ENCODE measurements at regions not wholly inside any gene's neighbourhood (a gene's known extent, or its start where the extent isn't known, plus 50 kb on each side); places are given as distances from the start of the nearest gene placed in this dataset.

DNA sequence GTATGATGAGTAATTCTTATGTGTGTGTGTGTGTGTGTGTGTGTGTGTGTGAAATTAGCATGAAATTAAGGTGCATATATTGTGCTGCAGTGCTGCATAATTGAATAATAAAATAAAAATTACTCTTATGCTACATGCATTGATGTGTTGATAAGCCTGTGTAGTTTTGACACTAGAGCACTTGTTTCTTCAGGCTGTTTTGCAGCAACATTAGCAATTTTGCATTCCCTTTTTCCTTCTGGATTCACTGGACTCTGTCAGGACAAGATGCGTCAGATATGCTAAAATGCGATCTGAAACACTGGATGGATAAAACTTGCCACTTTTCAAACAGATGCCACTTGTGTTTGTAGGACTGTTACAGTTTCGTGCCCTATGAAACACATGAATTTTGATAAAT lies 175.4 kb upstream of the ATP6AP2 start:
- H3K9ac ChIP-seq (ENCODE audit: low read length): no peak overlapping the region
- no peaks in the 10 kb centered on the region for H4K20me1 ChIP-seq (ENCODE audit: low read depth, low read length)
- no peaks in the 10 kb centered on the region for H3K9me2 ChIP-seq (replicated peaks; ENCODE audit: insufficient read depth, low read length)
- H3K4me3 ChIP-seq (ENCODE audit: insufficient read depth, low read length, poor library complexity, severe bottlenecking): no peak overlapping the region
- no peak overlapping the region for H3K27ac ChIP-seq (ENCODE audit: low read depth, low read length)
- H3K9me3 ChIP-seq (ENCODE audit: insufficient read depth, low read length): no peaks in the 10 kb centered on the region
- no peak overlapping the region for H2AFZ ChIP-seq (ENCODE audit: low read depth, low read length, severe bottlenecking)
- no peaks in the 10 kb centered on the region for H3K36me3 ChIP-seq (ENCODE audit: low read length)
- H3K4me2 ChIP-seq (ENCODE audit: low read depth, low read length, poor library complexity, severe bottlenecking): no peak overlapping the region
- H3K79me2 ChIP-seq (ENCODE audit: insufficient read depth, low read length): no peaks in the 10 kb centered on the region
- no peaks in the 10 kb centered on the region for H3F3A ChIP-seq (ENCODE audit: insufficient read depth)
- TF ChIP-seq EZH2phosphoT487 (conservative IDR thresholded peaks at IDR 0.05; ENCODE audit: low read length): no peak
- TF ChIP-seq, protein P1, sequence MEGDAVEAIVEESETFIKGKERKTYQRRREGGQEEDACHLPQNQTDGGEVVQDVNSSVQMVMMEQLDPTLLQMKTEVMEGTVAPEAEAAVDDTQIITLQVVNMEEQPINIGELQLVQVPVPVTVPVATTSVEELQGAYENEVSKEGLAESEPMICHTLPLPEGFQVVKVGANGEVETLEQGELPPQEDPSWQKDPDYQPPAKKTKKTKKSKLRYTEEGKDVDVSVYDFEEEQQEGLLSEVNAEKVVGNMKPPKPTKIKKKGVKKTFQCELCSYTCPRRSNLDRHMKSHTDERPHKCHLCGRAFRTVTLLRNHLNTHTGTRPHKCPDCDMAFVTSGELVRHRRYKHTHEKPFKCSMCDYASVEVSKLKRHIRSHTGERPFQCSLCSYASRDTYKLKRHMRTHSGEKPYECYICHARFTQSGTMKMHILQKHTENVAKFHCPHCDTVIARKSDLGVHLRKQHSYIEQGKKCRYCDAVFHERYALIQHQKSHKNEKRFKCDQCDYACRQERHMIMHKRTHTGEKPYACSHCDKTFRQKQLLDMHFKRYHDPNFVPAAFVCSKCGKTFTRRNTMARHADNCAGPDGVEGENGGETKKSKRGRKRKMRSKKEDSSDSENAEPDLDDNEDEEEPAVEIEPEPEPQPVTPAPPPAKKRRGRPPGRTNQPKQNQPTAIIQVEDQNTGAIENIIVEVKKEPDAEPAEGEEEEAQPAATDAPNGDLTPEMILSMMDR (IDR thresholded peaks at IDR 0.05; ENCODE audit: insufficient read depth, low read length, poor library complexity, severe bottlenecking): no peak
- H3K27me3 ChIP-seq (ENCODE audit: low read length): no peaks in the 10 kb centered on the region

DNA sequence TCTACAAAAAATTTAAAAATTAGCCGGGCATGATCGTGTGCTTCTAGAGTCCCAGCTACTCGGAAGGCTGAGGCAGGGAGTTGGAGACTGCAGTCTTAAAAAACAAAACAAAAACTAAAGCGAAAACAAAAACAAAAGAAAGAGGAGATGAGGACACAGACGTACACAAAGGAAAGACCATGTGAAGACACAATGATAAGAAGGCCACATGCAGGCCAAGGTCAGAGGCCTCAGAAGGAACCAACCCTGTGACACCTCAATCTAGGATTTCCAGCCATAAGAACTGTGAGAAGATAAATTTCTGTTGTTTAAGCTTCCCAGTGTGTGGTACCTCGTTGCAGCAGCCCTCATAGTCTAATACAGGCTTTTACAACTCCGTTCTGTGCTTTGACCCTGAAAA lies 177.0 kb upstream of the ATP6AP2 start:
- no peak overlapping the region for H3K4me2 ChIP-seq (ENCODE audit: low read depth, low read length, poor library complexity, severe bottlenecking)

DNA sequence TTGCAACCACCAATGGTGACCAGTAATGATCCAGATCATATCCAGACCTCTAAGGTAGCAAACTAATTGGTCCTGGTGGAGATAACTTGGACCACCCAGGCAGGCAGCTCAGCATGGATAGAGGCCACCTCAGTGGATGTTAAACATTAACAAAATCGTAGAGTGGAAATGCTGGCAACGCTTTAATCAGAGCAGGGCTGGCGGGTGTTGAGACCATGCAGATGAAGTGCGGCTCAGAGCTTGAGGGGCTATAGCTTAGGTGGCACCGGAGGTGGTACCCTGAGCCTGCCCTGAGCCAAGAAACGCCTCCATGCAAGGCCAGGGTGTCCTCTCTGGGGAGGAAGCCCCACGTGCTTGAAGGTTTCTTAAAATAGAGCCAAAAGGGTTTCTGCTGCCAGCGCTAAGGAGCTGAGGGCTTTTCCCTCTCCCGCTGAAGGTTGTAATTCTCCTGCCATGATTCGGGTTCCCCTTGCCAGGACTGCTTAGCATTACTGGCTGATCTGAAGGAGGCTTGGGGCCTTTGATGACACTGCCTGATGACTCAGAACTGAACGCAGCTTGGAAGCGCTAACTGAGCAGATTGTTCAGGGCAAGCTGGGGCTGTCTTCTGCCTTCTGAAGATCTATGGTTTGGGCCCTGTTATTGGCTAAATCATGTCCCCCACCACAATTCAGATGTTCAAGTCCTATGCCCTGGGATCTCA lies 177.8 kb upstream of the ATP6AP2 start:
- H3F3A ChIP-seq (ENCODE audit: insufficient read depth): no peaks in the 10 kb centered on the region
- no peak overlapping the region for H3K4me2 ChIP-seq (ENCODE audit: low read depth, low read length, poor library complexity, severe bottlenecking)
- no peaks in the 10 kb centered on the region for H3K79me2 ChIP-seq (ENCODE audit: insufficient read depth, low read length)
- no peaks in the 10 kb centered on the region for H3K9me2 ChIP-seq (replicated peaks; ENCODE audit: insufficient read depth, low read length)
- TF ChIP-seq, protein P1 (IDR thresholded peaks at IDR 0.05; ENCODE audit: insufficient read depth, low read length, poor library complexity, severe bottlenecking): no peak
- no peak for TF ChIP-seq EZH2phosphoT487 (conservative IDR thresholded peaks at IDR 0.05; ENCODE audit: low read length)
- no peaks in the 10 kb centered on the region for H3K27me3 ChIP-seq (ENCODE audit: low read length)
- no peak overlapping the region for H2AFZ ChIP-seq (ENCODE audit: low read depth, low read length, severe bottlenecking)
- no peak overlapping the region for H3K9ac ChIP-seq (ENCODE audit: low read length)
- no peak overlapping the region for H3K4me3 ChIP-seq (ENCODE audit: insufficient read depth, low read length, poor library complexity, severe bottlenecking)
- H3K27ac ChIP-seq (ENCODE audit: low read depth, low read length): no peak overlapping the region
- no peaks in the 10 kb centered on the region for H4K20me1 ChIP-seq (ENCODE audit: low read depth, low read length)
- H3K9me3 ChIP-seq (ENCODE audit: insufficient read depth, low read length): no peaks in the 10 kb centered on the region
- H3K36me3 ChIP-seq (ENCODE audit: low read length): no peaks in the 10 kb centered on the region

More for the DNA sequence above, 177.0 kb upstream of the ATP6AP2 start:
- no peaks in the 10 kb centered on the region for H3K36me3 ChIP-seq (ENCODE audit: low read length)
- no peak for TF ChIP-seq EZH2phosphoT487 (conservative IDR thresholded peaks at IDR 0.05; ENCODE audit: low read length)
- TF ChIP-seq, protein P1 (IDR thresholded peaks at IDR 0.05; ENCODE audit: insufficient read depth, low read length, poor library complexity, severe bottlenecking): no peak
- H3K9me2 ChIP-seq (replicated peaks; ENCODE audit: insufficient read depth, low read length): no peaks in the 10 kb centered on the region
- H3K27me3 ChIP-seq (ENCODE audit: low read length): no peaks in the 10 kb centered on the region
- H3K79me2 ChIP-seq (ENCODE audit: insufficient read depth, low read length): no peaks in the 10 kb centered on the region
- no peaks in the 10 kb centered on the region for H3F3A ChIP-seq (ENCODE audit: insufficient read depth)
- no peak overlapping the region for H3K4me3 ChIP-seq (ENCODE audit: insufficient read depth, low read length, poor library complexity, severe bottlenecking)
- H3K9me3 ChIP-seq (ENCODE audit: insufficient read depth, low read length): no peaks in the 10 kb centered on the region
- H4K20me1 ChIP-seq (ENCODE audit: low read depth, low read length): no peaks in the 10 kb centered on the region
- H3K27ac ChIP-seq (ENCODE audit: low read depth, low read length): no peak overlapping the region
- no peak overlapping the region for H2AFZ ChIP-seq (ENCODE audit: low read depth, low read length, severe bottlenecking)
- no peak overlapping the region for H3K9ac ChIP-seq (ENCODE audit: low read length)

Measured in SU-DHL-6 (cell line).